Left lobe of liver (tissue), 2 donors: ENCODE measurements at regions not wholly inside any gene's neighbourhood (a gene's known extent, or its start where the extent isn't known, plus 50 kb on each side); places are given as distances from the start of the nearest gene placed in this dataset.

Experiments
- ATAC-seq: fragments of 200-7000 bp; cut with Tn5 transposase; one replicate; pipeline ENCODE4 v1.9.1; 2020; ENCODE audit warnings: mild to moderate bottlenecking, moderate library complexity
- DNase-seq: peaks from one replicate; pipeline ENCODE4 v3.0.0-alpha.2; 2020; ENCODE audit warnings: low spot score
- donor health status: DM: no; HTN: no; CAD: no; lungs with moderate emphysema.
- donor health status: DM: no; HTN: yes; CAD: no.

DNA sequence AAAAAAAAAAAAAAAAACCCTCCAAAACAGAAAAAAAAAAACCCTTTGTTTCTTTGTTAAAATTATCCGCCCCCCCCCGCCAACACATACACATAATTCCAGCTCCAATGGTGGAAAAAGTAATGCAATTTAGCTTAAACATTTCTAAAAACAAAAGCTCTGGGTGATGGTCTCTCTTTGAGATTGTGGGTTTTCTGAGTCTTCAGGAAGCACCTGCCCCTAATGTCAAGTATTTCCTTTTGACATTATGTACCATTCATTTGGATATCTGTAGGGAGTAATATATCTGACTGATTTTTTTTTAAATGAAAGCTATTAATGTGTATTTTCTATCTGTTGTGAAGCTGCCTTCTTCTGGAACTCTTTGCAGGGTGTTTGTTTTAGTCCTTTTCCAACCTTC, 389.7 kb downstream of the TAF11L14 start:
- DNase-seq (no peak), ATAC-seq (no peak)

DNA sequence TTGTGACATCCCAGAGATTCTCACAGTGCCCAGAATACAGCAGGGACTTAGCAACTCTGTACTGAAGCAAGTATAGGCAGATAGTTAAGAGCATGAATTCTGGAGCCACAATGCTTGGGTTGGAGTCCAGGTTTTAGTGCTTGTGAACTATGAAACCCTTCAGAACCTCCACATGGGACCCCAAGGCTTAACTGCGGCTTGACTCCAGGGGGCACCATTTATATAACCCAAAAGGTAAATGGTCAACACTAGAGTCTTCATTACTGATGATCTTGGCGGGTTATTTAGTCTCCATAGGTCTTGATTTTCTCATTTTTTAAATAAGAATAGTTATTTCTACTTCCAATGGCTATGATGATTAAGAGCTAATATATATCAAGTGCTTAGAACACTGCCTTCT, 390.3 kb downstream of the TAF11L14 start:
- no peak for ATAC-seq
- DNase-seq = no peak

DNA sequence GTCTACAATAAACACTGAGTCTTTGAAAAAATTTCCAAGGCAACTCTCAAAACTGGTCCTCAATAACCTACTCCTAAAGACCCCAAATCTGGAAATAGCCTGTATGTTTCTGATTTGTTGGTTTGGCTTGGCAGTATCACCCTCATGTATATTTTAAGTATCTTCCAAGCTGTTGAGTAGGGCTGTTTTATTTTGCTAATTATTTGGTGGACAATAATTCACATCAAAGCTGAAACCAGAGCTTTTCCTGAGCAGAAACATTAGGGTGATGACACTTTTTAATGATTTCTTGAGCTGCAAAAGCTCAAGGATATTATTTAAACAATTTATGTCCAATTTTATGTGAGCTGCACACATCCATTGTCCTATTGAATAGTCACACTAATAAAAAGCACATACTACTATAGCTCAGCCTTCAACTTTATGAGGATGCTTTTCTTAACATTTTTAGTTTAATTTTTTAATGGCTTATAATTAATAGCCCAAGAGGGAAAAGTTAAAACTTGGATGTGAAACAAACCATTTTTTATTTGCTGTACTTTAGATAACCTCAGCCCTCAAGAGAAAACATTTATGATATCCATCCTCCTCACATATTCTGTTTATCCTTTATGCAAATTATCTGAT, 393.1 kb downstream of the TAF11L14 start:
- no peak for DNase-seq
- ATAC-seq = no peak

DNA sequence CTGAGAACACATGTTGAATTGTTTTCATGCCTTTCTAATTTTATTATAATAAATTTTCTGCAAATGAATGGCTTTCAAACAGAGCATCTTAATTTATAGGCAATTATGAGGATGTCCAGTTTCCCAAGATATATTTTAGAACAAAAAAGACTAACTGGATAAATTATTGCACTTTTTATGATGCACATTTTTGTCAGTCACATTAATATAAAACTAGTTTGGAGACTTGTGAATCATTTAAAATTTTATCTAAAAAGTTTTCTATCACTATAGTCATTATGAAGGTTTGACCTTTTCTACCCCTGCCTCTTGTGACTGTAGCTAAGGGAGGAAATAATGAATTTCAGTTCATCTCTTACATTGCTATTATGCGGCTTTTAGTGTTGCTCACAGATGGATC, 393.8 kb downstream of the TAF11L14 start:
- ATAC-seq (no peak), DNase-seq (no peak)

DNA sequence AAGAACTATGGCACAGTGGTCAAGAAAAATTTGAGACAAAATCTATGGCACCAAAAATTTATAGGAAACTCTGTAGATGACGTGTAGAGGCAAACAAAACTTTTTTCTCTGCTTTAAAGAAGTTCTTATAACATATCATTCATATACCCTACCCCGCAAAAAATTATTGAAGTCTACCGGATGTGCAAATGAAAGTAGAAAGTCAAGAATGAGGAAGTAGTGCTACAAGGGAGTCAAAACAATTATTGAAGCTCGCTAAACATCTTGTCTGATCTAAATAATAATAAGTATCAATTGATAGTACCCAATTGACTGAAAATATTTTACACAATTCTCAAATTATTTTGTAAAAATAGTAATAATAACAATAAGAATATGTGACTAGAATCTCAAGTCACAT, 398.5 kb downstream of the TAF11L14 start:
- ATAC-seq (no peak), DNase-seq (no peak)

DNA sequence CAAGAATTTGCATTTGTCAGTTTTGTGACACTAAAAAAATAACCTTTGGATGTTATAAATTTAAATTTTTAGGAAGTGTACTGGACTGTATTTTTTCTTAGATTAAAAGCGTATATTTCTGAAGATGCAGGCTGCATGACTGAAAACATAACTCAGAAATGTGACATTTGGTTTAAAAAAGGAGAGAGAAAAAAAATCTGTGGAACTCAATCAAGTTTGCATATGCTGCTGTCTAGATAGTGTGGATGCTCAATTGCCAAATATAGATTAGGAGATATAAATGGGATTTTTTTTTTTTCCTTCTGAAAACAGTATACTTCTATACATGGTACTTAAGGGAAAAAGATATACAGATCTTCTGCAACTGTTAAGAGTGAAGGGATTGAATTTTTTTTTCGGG, 402.3 kb downstream of the TAF11L14 start:
- ATAC-seq (no peak), DNase-seq (no peak)

DNA sequence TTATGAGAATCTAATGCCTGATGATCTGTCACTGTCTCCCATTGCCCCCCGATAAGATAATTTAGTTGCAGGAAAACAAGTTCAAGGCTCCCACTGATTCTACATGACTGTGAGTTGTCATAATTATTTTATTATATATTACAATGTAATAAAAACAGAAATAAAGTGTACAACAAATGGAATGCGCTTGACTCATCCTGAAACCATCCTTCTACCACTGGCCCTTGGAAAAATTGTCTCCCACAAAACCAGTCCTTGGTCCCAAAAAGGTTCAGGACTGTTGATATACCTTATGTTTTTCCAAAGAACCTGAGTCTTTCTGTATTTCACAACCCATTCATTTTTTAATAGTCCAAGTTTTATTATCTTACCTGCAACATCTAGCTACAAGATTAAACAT, 403.5 kb downstream of the TAF11L14 start:
- no peak for DNase-seq
- no peak for ATAC-seq

DNA sequence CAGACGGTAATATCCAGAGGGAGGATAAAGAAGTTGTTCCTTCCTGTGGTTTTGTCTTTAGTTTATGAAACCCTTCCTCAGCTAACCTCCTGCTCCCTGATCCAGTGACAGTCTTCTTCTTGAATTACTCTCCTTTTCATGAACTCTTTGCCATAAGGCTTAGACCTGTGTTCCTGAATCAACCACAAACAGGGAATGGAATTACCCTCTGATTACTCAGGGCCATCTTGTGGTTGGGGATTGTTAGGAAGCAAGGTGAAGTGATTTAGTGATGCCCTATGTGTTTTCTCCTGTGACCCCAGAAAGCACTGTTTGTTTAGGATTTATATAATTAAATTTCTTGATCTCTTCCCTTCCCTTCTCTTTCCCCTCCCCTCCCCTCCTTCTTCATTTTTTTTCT, 409.1 kb downstream of the TAF11L14 start:
- no peak for DNase-seq
- no peak for ATAC-seq

DNA sequence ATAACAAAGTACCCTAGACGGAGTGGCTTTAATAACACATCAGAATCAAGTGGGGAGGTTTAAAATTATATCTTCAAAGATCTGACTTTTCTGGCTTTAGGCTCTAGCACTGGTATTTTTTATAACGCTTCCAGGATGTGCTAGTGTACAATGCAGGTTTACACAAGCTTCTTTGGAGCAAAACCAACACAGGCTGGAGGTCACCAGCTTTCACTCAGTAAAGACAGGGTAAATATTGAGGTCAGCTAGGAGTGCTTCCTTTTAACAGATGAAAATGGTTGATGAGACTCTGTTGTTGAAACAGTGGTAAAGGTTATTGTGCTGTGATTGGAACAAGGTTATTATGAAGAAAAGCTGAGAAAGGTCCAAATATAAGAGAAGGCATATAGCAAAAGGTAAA, 414.2 kb downstream of the TAF11L14 start:
- DNase-seq = no peak
- peak; percentile 71 for ATAC-seq

DNA sequence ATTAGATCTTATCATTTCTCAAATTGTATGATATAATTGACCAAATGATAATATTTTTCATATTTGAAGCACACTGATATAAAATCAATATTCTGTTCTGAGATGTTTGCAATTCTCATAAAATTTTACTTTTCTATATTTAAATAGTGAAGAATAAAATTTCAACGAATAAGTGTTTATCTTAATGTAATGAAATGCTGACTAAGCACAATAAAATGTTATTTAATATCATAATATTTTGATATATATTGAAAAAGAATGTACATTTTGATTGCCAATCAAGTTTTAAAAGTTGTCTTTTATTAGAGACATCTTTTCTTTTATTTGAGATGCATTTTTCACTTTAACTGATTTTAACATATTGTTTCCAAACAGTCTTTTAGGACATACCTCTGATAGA, 416.1 kb downstream of the TAF11L14 start:
- ATAC-seq = no peak
- no peak for DNase-seq

DNA sequence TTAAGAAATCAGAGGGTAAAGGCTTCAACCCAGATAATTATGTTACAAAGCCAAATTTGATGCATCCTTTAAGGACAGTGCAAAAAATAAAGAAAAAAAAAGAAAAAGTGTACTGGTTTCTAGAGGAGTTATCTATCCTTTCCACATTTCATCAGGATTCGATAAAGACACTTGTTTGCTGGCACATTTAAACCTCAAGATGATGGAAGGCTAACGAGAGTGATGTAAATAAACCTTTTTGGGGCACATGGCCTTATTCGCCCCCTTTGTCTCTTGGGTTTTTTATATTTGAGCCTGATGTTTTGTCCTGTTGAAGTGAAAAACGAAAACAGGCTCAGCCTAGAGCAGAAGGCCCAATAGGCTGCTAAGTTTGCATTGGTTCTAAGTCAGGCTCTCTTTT, 416.5 kb downstream of the TAF11L14 start:
- DNase-seq (no peak), ATAC-seq (no peak)

DNA sequence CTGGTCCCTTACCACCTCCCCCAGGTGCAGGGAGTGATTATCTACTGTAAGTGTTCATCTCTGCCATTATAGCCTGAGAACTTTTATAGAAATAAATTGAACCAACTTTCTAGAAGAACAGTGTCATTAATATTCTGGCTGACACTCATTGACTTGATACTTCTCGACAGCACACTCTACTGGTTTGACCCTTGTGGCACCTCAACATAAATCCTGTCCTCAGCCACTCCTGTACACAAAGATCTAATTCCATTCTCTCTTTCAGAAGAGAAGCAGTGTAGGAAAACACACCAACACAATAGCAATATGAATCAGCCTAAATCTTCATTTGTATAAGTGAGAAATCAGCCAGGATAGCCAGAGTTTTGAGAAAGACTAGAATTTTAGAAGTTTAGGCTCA, 417.7 kb downstream of the TAF11L14 start:
- DNase-seq (no peak), ATAC-seq (no peak)

DNA sequence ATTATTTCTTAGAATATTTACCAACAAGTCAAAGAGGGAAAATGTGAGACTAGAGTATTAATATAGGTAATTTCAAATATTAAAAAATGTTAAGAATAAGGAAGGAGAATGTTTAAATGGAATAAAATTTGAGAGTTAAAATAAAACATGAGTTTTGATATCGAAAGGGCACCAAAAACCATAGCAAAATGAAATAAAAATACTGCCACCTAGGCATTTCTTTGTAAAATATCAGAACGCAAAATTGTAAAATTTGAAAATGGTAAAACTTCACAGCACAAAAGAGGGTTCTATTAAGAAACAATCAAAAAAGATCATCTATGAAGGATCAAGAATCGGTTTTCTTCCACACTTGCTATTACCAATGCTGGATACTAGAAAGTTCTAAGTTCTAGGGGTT, 418.3 kb downstream of the TAF11L14 start:
- DNase-seq (no peak), ATAC-seq (no peak)

DNA sequence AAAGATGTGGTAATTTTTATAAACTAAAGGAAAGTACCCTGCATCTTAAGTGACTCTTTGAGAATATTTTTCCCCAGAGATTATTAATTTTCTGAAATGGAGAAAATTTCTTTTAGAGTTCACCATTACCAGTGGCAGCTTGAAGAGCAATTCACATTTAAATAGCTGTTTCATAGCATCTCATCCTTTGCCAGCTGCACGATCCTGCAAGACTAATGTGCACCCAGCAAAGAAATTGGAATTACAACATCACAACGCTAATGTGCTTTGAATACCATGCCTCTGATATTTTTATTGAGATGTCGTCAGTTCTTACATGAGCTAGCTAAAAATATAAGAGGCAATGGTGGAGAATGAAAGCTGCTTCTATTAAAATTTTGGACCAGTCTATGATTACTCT, 423.5 kb downstream of the TAF11L14 start:
- ATAC-seq (no peak), DNase-seq (no peak)

DNA sequence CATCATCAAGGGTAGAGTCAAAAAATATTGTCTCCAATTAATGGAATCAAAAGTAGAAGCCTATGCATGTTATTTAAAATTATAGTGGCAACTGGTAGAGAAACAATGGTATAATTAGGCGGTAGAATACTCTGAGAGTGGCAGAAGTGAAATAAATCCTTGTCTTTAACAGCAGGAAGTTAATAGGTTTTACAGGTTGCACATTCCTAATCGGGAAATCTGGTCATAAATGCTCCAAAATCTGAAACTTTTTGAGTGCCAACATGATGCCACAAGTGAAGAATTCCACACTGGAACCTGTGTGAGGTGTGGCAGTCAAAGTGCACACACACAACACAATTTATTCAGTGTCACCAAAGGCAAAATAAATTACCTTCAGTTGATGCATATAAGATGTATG, 433.4 kb downstream of the TAF11L14 start:
- DNase-seq (no peak), ATAC-seq (no peak)

DNA sequence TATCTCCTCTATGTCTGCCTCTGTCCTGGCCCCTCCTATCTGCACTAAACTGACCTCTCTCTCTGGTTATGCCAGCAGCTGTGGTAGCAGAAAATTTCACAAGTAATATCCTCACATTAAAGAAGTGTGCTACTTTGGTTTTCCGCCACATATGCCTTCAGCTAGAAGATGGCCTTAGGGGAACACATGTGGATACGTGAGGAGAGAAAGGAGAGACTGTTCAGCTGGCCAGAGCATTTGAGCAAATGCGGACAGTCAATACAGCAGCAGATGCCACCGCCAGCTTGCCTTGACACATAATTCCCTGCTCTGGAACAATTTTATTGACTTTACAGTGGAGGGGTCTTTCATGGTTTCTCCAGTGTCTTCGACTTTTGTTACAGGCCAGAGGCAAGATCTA, 434.6 kb downstream of the TAF11L14 start:
- DNase-seq = no peak
- ATAC-seq = no peak

DNA sequence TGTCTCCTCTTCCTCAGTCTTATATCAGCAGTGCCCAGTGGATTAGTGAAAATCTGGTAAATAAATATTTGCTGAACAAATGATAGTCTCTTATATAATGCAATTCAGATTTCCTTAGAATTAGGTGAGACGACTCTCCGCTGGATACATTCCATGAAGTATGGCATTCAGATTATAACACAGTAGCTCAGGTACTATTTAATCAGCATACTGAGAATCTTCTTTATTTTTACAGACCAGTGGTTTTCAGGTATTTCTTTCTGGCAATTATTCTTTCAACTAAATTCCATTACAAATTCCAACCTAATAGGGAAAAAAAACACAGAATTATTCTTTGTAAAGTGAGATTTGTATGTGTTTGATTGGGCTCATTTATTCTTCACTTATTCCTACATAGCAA, 435.5 kb downstream of the TAF11L14 start:
- DNase-seq (no peak), ATAC-seq (no peak)

DNA sequence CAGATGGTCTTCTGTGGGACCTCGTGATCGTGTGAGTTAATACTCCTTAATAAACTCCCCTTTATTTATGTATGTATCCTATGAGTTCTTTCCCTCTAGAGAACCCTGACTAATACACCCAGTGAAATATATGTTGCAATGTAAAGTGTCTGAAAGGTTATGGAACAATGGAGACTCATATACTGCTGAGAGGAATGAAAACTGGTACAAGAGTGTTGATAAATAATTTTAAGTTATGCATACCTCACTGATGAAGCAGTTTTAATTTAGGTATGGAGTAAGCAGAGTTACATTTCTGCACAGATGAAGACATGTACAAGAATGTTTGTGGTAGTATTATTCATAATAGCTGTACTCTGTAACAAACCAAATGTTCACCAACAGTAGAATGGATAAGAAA, 438.3 kb downstream of the TAF11L14 start:
- no peak for ATAC-seq
- no peak for DNase-seq

DNA sequence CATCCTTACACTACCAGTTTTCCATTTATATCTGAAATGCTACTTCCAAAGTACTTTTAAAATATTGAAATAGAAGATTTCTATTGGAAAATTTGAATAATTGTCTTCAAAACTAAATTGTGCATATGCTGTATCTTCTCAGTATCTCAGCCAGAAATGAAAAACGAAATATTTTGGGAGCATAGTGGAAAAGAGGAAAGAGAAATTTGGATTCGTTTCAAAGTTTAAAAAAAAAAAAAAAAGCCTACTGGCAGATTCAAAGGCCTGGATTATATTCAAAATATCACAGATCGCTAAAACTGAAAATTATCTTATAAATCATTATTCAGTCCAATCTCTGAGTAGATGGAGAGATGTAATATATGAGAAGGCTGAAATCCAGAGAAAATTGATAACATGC, 440.7 kb downstream of the TAF11L14 start:
- ATAC-seq (no peak), DNase-seq (no peak)

DNA sequence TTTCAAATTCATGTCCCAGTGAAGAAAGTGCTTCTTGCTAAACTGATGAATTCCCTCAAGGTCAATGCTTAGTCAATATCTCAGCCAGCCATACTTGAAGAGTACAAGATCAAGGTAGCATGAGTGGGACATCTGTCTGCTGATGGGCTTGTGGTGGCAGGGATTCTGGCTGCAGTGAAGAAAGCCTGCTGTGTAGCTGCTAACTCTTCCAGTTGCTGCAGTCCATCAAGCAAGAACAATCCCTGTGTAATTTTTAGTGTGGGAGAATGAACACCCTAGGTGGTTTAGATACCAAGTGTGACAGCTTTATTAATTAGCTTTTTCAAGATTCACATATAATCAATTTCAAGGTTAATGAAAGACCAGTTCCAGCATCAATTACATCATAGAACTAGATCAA, 443.9 kb downstream of the TAF11L14 start:
- no peak for DNase-seq

DNA sequence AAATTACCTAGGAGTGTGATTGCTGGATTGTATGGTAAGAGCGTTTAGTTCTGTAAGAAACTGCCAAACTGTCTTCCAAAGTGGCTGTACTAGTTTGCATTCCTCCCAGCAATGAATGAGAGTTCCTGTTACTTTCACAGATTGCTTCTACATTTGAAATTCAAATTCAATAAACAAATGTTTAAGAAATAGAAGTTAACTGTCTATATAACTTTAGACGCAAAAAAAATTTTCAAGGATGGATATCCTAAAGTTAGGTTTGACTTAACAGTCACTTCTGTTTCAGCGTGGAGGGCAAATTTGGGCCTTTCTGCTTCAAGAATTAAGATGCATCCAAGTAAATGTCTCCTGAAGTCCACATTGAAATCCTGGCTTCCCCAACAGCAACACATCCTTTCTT, 445.6 kb downstream of the TAF11L14 start:
- DNase-seq (no peak), ATAC-seq (no peak)

More for the DNA sequence above, 443.9 kb downstream of the TAF11L14 start:
- ATAC-seq = no peak

DNA sequence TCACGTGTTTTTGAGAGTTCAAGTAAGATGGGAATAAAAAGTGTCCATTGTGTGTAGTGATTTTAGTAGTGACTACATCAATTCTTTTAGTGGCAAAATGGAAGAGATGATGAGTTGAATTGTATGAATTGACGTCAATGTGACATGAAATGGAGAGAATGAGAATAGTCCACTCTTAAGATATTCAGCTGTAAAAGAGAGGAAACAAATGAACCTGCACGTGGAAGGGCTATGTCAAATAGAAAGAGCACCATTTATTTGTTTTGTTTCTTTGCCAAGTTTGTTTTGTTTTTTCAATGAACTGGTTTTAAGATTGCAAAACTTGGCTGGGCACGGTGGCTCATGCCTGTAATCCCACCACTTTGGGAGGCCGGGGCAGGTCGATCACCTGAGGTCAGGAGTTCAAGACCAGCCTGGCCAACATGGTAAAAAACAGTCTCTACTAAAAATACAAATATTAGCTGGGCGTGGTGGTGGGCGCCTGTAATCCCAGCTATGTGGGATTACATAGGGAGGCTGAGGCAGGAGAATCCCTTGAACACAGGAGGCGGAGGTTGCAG, 453.8 kb downstream of the TAF11L14 start:
- DNase-seq = no peak
- ATAC-seq = peak; percentile 29

DNA sequence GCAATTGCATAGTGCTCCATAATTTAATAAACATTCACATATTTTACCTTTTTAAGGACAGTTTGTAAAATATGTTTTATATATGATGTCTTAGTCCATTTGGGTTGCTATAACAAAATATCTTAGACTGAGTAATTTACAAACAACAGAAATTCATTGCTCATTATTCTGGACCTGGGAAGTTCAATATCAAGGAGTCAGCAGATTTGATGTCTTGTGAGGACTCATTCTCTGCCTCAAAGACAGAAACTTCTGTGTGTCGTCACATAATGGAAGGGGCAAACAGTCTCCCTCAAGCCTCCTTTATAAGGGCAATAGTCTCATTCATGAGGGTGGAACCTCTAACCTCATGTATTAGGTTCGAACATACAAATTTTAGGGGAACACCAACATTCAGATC, 455.9 kb downstream of the TAF11L14 start:
- DNase-seq = no peak
- no peak for ATAC-seq
